CD14-positive monocyte (primary cell): ENCODE measurements at regions not wholly inside any gene's neighbourhood (a gene's known extent, or its start where the extent isn't known, plus 50 kb on each side); places are given as distances from the start of the nearest gene placed in this dataset.

ENCODE experiments used
- DNase-seq, 3 donors: peaks; one replicate each; pipeline ENCODE4 v3.0.0-alpha.2; 2011 to 2022
- H2AFZ ChIP-seq: 2 replicates; pipeline ENCODE4 v1.6.0; 2012; ENCODE audit warnings: mild to moderate bottlenecking, low read depth, low read length, inconsistent platforms; ENCODE audit not compliant: insufficient read depth, poor library complexity, severe bottlenecking
- H3K27ac ChIP-seq, 2 donors: 1 replicate in 1 of 2; 2 replicates in 1 of 2; pipeline ENCODE4 v1.5.1; 2012 to 2013; ENCODE audit warnings: low read length in 2 of 2, control low read depth in 1 of 2, inconsistent platforms in 1 of 2, low read depth in 1 of 2, mild to moderate bottlenecking in 1 of 2
- H3K27me3 ChIP-seq, 2 donors: one replicate each; pipeline versions ENCODE4 v1.6.0 to v1.6.1; 2011 to 2013; ENCODE audit warnings: low read length in 2 of 2; ENCODE audit not compliant: control insufficient read depth in 2 of 2, insufficient read depth in 2 of 2
- H3K36me3 ChIP-seq, 2 donors: replicated peaks in 1 of 2; 1 replicate in 1 of 2; 2 replicates in 1 of 2; pipeline versions ENCODE4 v1.5.1 to v1.6.1; 2012 to 2013; ENCODE audit warnings: low read length in 2 of 2, control low read depth in 1 of 2, inconsistent platforms in 1 of 2, mild to moderate bottlenecking in 1 of 2; ENCODE audit not compliant: insufficient read depth in 2 of 2, control insufficient read depth in 1 of 2
- H3K4me1 ChIP-seq, 2 donors: 1 replicate in 1 of 2; 2 replicates in 1 of 2; pipeline versions ENCODE4 v1.5.1 to v1.6.1; 2012 to 2013; ENCODE audit warnings: low read length in 2 of 2, control low read depth in 1 of 2, inconsistent platforms in 1 of 2, mild to moderate bottlenecking in 1 of 2, moderate library complexity in 1 of 2; ENCODE audit not compliant: insufficient read depth in 2 of 2, control insufficient read depth in 1 of 2
- H3K4me2 ChIP-seq: replicated peaks from 2 replicates; pipeline ENCODE3; 2012; ENCODE audit warnings: low read length, moderate library complexity, mild to moderate bottlenecking; ENCODE audit not compliant: poor library complexity, severe bottlenecking; ENCODE audit errors: extremely low read depth
- H3K4me3 ChIP-seq, 3 experiments: fragments of 200-600 bp in 1 of 3; sonication (generic) in 1 of 3; replicated peaks in 1 of 3; 1 replicate in 2 of 3; 2 replicates in 1 of 3; pipeline ENCODE4 v1.5.1; 2011 to 2013; ENCODE audit warnings: low read length in 3 of 3, mild to moderate bottlenecking in 3 of 3, control low read depth in 2 of 3, low read depth in 2 of 3, inconsistent platforms in 1 of 3, moderate library complexity in 1 of 3
- H3K79me2 ChIP-seq: 2 replicates; pipeline ENCODE4 v1.6.0; 2012; ENCODE audit warnings: mild to moderate bottlenecking, control low read depth, inconsistent platforms, low read length, moderate library complexity; ENCODE audit not compliant: insufficient read depth
- H3K9ac ChIP-seq: 2 replicates; pipeline ENCODE4 v1.6.0; 2017; ENCODE audit warnings: low read length, mild to moderate bottlenecking; ENCODE audit not compliant: insufficient read depth, poor library complexity, severe bottlenecking
- H3K9me3 ChIP-seq, 2 donors: replicated peaks in 1 of 2; 1 replicate in 1 of 2; 2 replicates in 1 of 2; pipeline versions ENCODE4 v1.5.1 to v1.6.1; 2012 to 2013; ENCODE audit warnings: low read length in 2 of 2, control low read depth in 1 of 2; ENCODE audit not compliant: control insufficient read depth in 1 of 2, insufficient read depth in 1 of 2
- H4K20me1 ChIP-seq: 2 replicates; pipeline ENCODE4 v1.6.0; 2012; ENCODE audit warnings: mild to moderate bottlenecking, low read length, control low read depth, moderate library complexity; ENCODE audit not compliant: insufficient read depth
- H3K27ac Mint-ChIP-seq, 7 donors: one replicate each; pipeline ENCODE4 v1.8.0; 2020; ENCODE audit warnings: mild to moderate bottlenecking in 7 of 7, mixed read lengths in 7 of 7, moderate library complexity in 6 of 7, inconsistent platforms in 2 of 7
- H3K27me3 Mint-ChIP-seq, 3 donors: one replicate each; pipeline ENCODE4 v1.8.0; 2021 to 2022; ENCODE audit warnings: low read depth in 3 of 3, mild to moderate bottlenecking in 3 of 3, mixed read lengths in 3 of 3, moderate library complexity in 3 of 3, inconsistent platforms in 1 of 3
- H3K36me3 Mint-ChIP-seq, 2 donors: one replicate each; pipeline ENCODE4 v1.8.0; 2020; ENCODE audit warnings: mixed read lengths in 2 of 2, inconsistent platforms in 1 of 2, mild to moderate bottlenecking in 1 of 2
- H3K4me1 Mint-ChIP-seq: one replicate; pipeline ENCODE4 v1.8.0; 2020; ENCODE audit warnings: mild to moderate bottlenecking, mixed read lengths
- H3K4me3 Mint-ChIP-seq, 2 donors: one replicate each; pipeline ENCODE4 v1.8.0; 2020; ENCODE audit warnings: mild to moderate bottlenecking in 2 of 2, mixed read lengths in 2 of 2, moderate library complexity in 1 of 2
- H3K9me3 Mint-ChIP-seq, 7 donors: one replicate each; pipeline ENCODE4 v1.8.0; 2020 to 2022; ENCODE audit warnings: mixed read lengths in 7 of 7, mild to moderate bottlenecking in 6 of 7, moderate library complexity in 6 of 7, inconsistent platforms in 2 of 7
- CTCF ChIP-seq: fragments of 200-600 bp; IDR thresholded peaks from one replicate; pipeline ENCODE4 v1.8.0; 2022; ENCODE audit warnings: antibody characterized with exemption, mild to moderate bottlenecking
- WGBS: methylation state at CpG from one replicate; pipeline ENCODE4 v1.1.5; 2013; ENCODE audit warnings: missing lambda C conversion rate; ENCODE audit not compliant: insufficient coverage; 5-methylcytosine and 5-hydroxymethylcytosine counted together
- intact Hi-C, 2 donors: fragments of 100-400 bp; cut with micrococcal nuclease; formaldehyde crosslinking; loops; one replicate each; pipeline versions ENCODE4 v1.15.0 to v1.15.1; 2023

- H3K27ac Mint-ChIP-seq, result no peak overlapping the region
- no peaks in the 10 kb centered on the region for H3K36me3 Mint-ChIP-seq
- Histone ChIP-seq H3K27ac (no peak overlapping the region), H3K36me3 (no peaks in the 10 kb centered on the region), H2AFZ (no peak overlapping the region), H3K4me1 (no peaks in the 10 kb centered on the region), H3K4me3 (no peak overlapping the region), H3K27me3 (peaks cover 0 to 2% of the 10 kb centered on the region in 2 donors), H3K9me3 (no peaks in the 10 kb centered on the region), H3K9ac (no peak overlapping the region), H3K79me2 (no peaks in the 10 kb centered on the region), H3K4me2 (no peak overlapping the region), H4K20me1 (no peaks in the 10 kb centered on the region)
- no peaks in the 10 kb centered on the region for H3K9me3 Mint-ChIP-seq
- no peak overlapping the region for H3K4me3 Mint-ChIP-seq
- WGBS, result no CpG with 5 or more reads among the region's 2 CpGs
- TF ChIP-seq CTCF, result no peak
- intact Hi-C loops, result no loop called here
- H3K27me3 Mint-ChIP-seq, result peaks cover 0 to 2% (median 1%) of the 10 kb centered on the region in 3 donors
- no peak for DNase-seq
- H3K4me1 Mint-ChIP-seq, result no peaks in the 10 kb centered on the region
These were observed 139.5 kb upstream of the DMRTA1 start for GRCh38 chr9:22307013-22307711.

- H3K4me1 Mint-ChIP-seq, result no peaks in the 10 kb centered on the region
- no peaks in the 10 kb centered on the region for H3K9me3 ChIP-seq
- no peak for DNase-seq
- no peak overlapping the region for H3K4me3 ChIP-seq
- no peak overlapping the region for H3K27ac ChIP-seq
- no peaks in the 10 kb centered on the region for H3K79me2 ChIP-seq
- no peak overlapping the region for H3K4me3 Mint-ChIP-seq
- no peaks in the 10 kb centered on the region for H4K20me1 ChIP-seq
- no peaks in the 10 kb centered on the region for H3K36me3 Mint-ChIP-seq
- H3K9ac ChIP-seq, result no peak overlapping the region
- intact Hi-C loops, result no loop called here
- TF ChIP-seq CTCF, result no peak
- no peaks in the 10 kb centered on the region for H3K36me3 ChIP-seq
- no peak overlapping the region for H3K4me2 ChIP-seq
- H3K27me3 ChIP-seq, result peaks cover 0 to 2% of the 10 kb centered on the region in 2 donors
- H3K27ac Mint-ChIP-seq, result no peak overlapping the region
- no peaks in the 10 kb centered on the region for H3K9me3 Mint-ChIP-seq
- H3K27me3 Mint-ChIP-seq, result peaks cover 0 to 4% (median 2%) of the 10 kb centered on the region in 3 donors
- no peaks in the 10 kb centered on the region for H3K4me1 ChIP-seq
- no peak overlapping the region for H2AFZ ChIP-seq
These were observed 138.4 kb upstream of the DMRTA1 start for GRCh38 chr9:22308177-22308576.
